Peyer's patch (tissue), 4 donors: ENCODE measurements at regions not wholly inside any gene's neighbourhood (a gene's known extent, or its start where the extent isn't known, plus 50 kb on each side); places are given as distances from the start of the nearest gene placed in this dataset.

Source experiments
- POLR2A ChIP-seq, 2 donors: fragments of 450-650 bp; IDR thresholded peaks; one replicate each; pipeline ENCODE4 v1.5.1; 2017; ENCODE audit warnings: antibody characterized with exemption in 2 of 2, mild to moderate bottlenecking in 2 of 2, moderate library complexity in 2 of 2
- TF ChIP-seq, protein P1 (sequence below), 6 experiments: fragments of 450-650 bp in 4 of 6; fragments of 200-600 bp in 2 of 6; sonication (generic) in 1 of 6; IDR thresholded peaks; one replicate each; pipeline ENCODE4 v1.5.1; 2017 to 2019; ENCODE audit warnings: antibody characterized with exemption in 6 of 6, mild to moderate bottlenecking in 3 of 6, moderate library complexity in 1 of 6

DNA sequence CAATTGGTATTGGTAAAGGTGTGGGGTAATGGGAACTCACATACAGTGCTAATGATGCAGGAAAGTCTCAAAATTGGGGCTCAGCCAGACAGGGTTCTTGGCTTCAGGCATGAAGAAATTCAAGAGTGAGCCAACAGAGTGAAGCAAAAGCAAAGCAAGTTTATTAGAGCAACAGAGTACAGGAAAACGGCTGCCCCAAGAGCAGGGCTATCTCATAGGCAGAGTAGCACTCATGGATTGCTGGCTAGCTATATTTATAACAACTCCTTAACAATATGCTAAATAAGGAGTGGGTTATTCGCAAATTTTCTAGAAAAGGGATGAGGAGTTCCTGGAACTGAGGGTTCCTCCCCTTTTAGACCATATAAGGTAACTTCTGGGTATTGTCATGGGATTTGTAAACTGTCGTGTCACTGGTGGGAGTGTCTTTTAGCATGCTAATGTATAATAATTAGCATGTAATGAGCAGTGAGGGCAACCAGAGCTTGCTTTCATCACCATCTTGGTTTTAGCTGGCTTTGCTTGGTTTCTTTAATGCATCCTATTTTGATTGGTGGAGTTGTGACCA is 233.8 kb upstream of the NOL4 start:
- TF ChIP-seq, protein P1, sequence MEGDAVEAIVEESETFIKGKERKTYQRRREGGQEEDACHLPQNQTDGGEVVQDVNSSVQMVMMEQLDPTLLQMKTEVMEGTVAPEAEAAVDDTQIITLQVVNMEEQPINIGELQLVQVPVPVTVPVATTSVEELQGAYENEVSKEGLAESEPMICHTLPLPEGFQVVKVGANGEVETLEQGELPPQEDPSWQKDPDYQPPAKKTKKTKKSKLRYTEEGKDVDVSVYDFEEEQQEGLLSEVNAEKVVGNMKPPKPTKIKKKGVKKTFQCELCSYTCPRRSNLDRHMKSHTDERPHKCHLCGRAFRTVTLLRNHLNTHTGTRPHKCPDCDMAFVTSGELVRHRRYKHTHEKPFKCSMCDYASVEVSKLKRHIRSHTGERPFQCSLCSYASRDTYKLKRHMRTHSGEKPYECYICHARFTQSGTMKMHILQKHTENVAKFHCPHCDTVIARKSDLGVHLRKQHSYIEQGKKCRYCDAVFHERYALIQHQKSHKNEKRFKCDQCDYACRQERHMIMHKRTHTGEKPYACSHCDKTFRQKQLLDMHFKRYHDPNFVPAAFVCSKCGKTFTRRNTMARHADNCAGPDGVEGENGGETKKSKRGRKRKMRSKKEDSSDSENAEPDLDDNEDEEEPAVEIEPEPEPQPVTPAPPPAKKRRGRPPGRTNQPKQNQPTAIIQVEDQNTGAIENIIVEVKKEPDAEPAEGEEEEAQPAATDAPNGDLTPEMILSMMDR (IDR thresholded peaks at IDR 0.05): no peak
- TF ChIP-seq POLR2A (IDR thresholded peaks at IDR 0.05): no peak
